Endothelial cell (in vitro differentiated cells): ENCODE measurements at regions not wholly inside any gene's neighbourhood (a gene's known extent, or its start where the extent isn't known, plus 50 kb on each side); places are given as distances from the start of the nearest gene placed in this dataset.

ENCODE experiments used
- DNase-seq: peaks from one replicate; pipeline ENCODE4 v3.0.0; 2021; ENCODE audit warnings: low spot score
- H3K27ac Mint-ChIP-seq: one replicate; pipeline ENCODE4 v1.8.0; 2021; ENCODE audit warnings: mixed read lengths, inconsistent platforms; ENCODE audit not compliant: unreplicated experiment
- H3K27me3 Mint-ChIP-seq: one replicate; pipeline ENCODE4 v1.8.0; 2021; ENCODE audit warnings: mild to moderate bottlenecking, moderate library complexity, mixed read lengths, inconsistent platforms; ENCODE audit not compliant: unreplicated experiment
- H3K36me3 Mint-ChIP-seq: one replicate; pipeline ENCODE4 v1.8.0; 2021; ENCODE audit warnings: mild to moderate bottlenecking, low read depth, mixed read lengths, inconsistent platforms; ENCODE audit not compliant: unreplicated experiment
- H3K4me1 Mint-ChIP-seq: one replicate; pipeline ENCODE4 v1.8.0; 2021; ENCODE audit warnings: mild to moderate bottlenecking, mixed read lengths, inconsistent platforms; ENCODE audit not compliant: unreplicated experiment
- H3K4me3 Mint-ChIP-seq: one replicate; pipeline ENCODE4 v1.8.0; 2021; ENCODE audit warnings: mild to moderate bottlenecking, mixed read lengths, inconsistent platforms; ENCODE audit not compliant: unreplicated experiment
- H3K9me3 Mint-ChIP-seq: one replicate; pipeline ENCODE4 v1.8.0; 2021; ENCODE audit warnings: mixed read lengths, inconsistent platforms; ENCODE audit not compliant: unreplicated experiment
- TF ChIP-seq, protein P1 (sequence below): fragments of 200-600 bp; sonication (generic); IDR thresholded peaks from one replicate; pipeline ENCODE4 v1.5.0; 2021; ENCODE audit warnings: antibody characterized with exemption; ENCODE audit not compliant: unreplicated experiment

GRCh38 chr22:27135031-27135981, 477.9 kb downstream of the MIAT start:
- H3K9me3 Mint-ChIP-seq, result no peaks in the 10 kb centered on the region
- no peak overlapping the region for H3K27ac Mint-ChIP-seq
- TF ChIP-seq, protein P1, sequence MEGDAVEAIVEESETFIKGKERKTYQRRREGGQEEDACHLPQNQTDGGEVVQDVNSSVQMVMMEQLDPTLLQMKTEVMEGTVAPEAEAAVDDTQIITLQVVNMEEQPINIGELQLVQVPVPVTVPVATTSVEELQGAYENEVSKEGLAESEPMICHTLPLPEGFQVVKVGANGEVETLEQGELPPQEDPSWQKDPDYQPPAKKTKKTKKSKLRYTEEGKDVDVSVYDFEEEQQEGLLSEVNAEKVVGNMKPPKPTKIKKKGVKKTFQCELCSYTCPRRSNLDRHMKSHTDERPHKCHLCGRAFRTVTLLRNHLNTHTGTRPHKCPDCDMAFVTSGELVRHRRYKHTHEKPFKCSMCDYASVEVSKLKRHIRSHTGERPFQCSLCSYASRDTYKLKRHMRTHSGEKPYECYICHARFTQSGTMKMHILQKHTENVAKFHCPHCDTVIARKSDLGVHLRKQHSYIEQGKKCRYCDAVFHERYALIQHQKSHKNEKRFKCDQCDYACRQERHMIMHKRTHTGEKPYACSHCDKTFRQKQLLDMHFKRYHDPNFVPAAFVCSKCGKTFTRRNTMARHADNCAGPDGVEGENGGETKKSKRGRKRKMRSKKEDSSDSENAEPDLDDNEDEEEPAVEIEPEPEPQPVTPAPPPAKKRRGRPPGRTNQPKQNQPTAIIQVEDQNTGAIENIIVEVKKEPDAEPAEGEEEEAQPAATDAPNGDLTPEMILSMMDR, result no peak
- peaks cover 8% of the 10 kb centered on the region for H3K4me1 Mint-ChIP-seq
- no peak overlapping the region for H3K4me3 Mint-ChIP-seq
- no peaks in the 10 kb centered on the region for H3K27me3 Mint-ChIP-seq
- no peak for DNase-seq
- H3K36me3 Mint-ChIP-seq, result no peaks in the 10 kb centered on the region

DNA sequence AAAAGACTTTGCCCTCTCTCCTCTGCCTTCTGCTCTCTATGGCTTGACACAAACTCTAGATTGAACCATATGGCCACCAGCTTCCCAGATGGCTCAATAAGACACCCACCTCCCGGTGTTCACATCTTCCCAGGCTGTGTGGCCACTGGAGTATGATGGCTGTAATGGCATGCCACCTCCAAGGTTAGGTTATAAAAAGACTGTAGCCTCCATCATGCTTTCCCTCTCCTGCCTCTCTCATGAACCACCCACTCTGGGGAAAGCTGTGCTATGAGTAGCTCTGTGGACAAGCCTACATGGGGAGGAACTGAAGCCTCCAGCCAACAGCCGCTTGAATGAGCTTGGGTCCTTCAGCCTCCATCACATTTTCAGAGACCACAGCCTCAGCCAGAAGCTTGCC, 479.2 kb downstream of the MIAT start:
- no peak for DNase-seq
- H3K9me3 Mint-ChIP-seq, result no peaks in the 10 kb centered on the region
- H3K36me3 Mint-ChIP-seq, result no peaks in the 10 kb centered on the region
- TF ChIP-seq, protein P1, result no peak
- H3K27ac Mint-ChIP-seq, result no peak overlapping the region
- no peak overlapping the region for H3K4me3 Mint-ChIP-seq
- H3K27me3 Mint-ChIP-seq, result no peaks in the 10 kb centered on the region
- peaks cover 8% of the 10 kb centered on the region for H3K4me1 Mint-ChIP-seq

- no peaks in the 10 kb centered on the region for H3K9me3 Mint-ChIP-seq
- no peak overlapping the region for H3K27ac Mint-ChIP-seq
- peaks cover 3% of the 10 kb centered on the region for H3K4me1 Mint-ChIP-seq
- no peak for DNase-seq
- TF ChIP-seq, protein P1, result no peak
- peaks cover under 1% of the 10 kb centered on the region for H3K27me3 Mint-ChIP-seq
- no peak overlapping the region for H3K4me3 Mint-ChIP-seq
- H3K36me3 Mint-ChIP-seq, result no peaks in the 10 kb centered on the region
These were observed 480.5 kb downstream of the MIAT start for GRCh38 chr22:27137871-27138337.

- DNase-seq, result no peak
- H3K4me3 Mint-ChIP-seq, result no peak overlapping the region
- peaks cover 2% of the 10 kb centered on the region for H3K27me3 Mint-ChIP-seq
- no peaks in the 10 kb centered on the region for H3K4me1 Mint-ChIP-seq
- H3K27ac Mint-ChIP-seq, result no peak overlapping the region
- no peaks in the 10 kb centered on the region for H3K36me3 Mint-ChIP-seq
- no peaks in the 10 kb centered on the region for H3K9me3 Mint-ChIP-seq
- TF ChIP-seq, protein P1, result no peak
These were observed 481.1 kb downstream of the MIAT start for GRCh38 chr22:27138471-27138870.

- H3K4me1 Mint-ChIP-seq, result no peaks in the 10 kb centered on the region
- no peak overlapping the region for H3K4me3 Mint-ChIP-seq
- peaks cover 2% of the 10 kb centered on the region for H3K27me3 Mint-ChIP-seq
- H3K27ac Mint-ChIP-seq, result no peak overlapping the region
- DNase-seq, result no peak
- no peaks in the 10 kb centered on the region for H3K9me3 Mint-ChIP-seq
- no peaks in the 10 kb centered on the region for H3K36me3 Mint-ChIP-seq
- TF ChIP-seq, protein P1, result no peak
These were observed 482.6 kb downstream of the MIAT start for GRCh38 chr22:27139935-27140511.
